A549 (cell line): ENCODE measurements at regions not wholly inside any gene's neighbourhood (a gene's known extent, or its start where the extent isn't known, plus 50 kb on each side); places are given as distances from the start of the nearest gene placed in this dataset.

Experiments used
- BHLHE40 ChIP-seq: IDR thresholded peaks from 2 replicates; pipeline ENCODE4 v1.6.1; 2012; ENCODE audit warnings: low read depth, low read length, inconsistent platforms
- CHD2 ChIP-seq: fragments of 150-350 bp; IDR thresholded peaks from 2 replicates; pipeline ENCODE4 v1.6.1; 2014; ENCODE audit warnings: low read length; ENCODE audit not compliant: partially characterized antibody
- CTCF ChIP-seq: fragments of >200 bp; sonication (Bioruptor Twin); formaldehyde crosslinking; IDR thresholded peaks from 3 replicates; pipeline ENCODE4 v1.5.1; 2016
- FOSL2 ChIP-seq, 2 experiments: fragments of 450-650 bp in 1 of 2; fragments of >200 bp in 1 of 2; sonication (Bioruptor Twin) in 1 of 2; formaldehyde crosslinking; IDR thresholded peaks; 2 replicates each; pipeline versions ENCODE4 v1.5.0 to v1.6.1; 2016 to 2020; ENCODE audit warnings: mild to moderate bottlenecking in 1 of 2, moderate library complexity in 1 of 2
- HDAC2 ChIP-seq: fragments of 200-600 bp; sonication (generic); IDR thresholded peaks from 2 replicates; pipeline ENCODE4 v1.6.1; 2016
- POLR2A ChIP-seq: IDR thresholded peaks from 2 replicates; pipeline ENCODE4 v1.6.1; 2012; ENCODE audit warnings: mild to moderate bottlenecking, low read length
- USF2 ChIP-seq: fragments of 450-650 bp; IDR thresholded peaks from 2 replicates; pipeline ENCODE4 v1.6.1; 2014; ENCODE audit warnings: antibody characterized with exemption

- TF ChIP-seq CTCF (no peak), USF2 (no peak), POLR2A (no peak), BHLHE40 (no peak), CHD2 (no peak), HDAC2 (no peak), FOSL2 (IDR thresholded peaks at IDR 0.05) (no peak), FOSL2 (CRISPR knock-in tag; IDR thresholded peaks at IDR 0.05) (no peak)
These were observed 67.6 kb downstream of the PYDC2 start for GRCh38 chr3:191528589-191528988.
